ENCODE measurements at regions not wholly inside any gene's neighbourhood (a gene's known extent, or its start where the extent isn't known, plus 50 kb on each side); places are given as distances from the start of the nearest gene placed in this dataset.

DNA sequence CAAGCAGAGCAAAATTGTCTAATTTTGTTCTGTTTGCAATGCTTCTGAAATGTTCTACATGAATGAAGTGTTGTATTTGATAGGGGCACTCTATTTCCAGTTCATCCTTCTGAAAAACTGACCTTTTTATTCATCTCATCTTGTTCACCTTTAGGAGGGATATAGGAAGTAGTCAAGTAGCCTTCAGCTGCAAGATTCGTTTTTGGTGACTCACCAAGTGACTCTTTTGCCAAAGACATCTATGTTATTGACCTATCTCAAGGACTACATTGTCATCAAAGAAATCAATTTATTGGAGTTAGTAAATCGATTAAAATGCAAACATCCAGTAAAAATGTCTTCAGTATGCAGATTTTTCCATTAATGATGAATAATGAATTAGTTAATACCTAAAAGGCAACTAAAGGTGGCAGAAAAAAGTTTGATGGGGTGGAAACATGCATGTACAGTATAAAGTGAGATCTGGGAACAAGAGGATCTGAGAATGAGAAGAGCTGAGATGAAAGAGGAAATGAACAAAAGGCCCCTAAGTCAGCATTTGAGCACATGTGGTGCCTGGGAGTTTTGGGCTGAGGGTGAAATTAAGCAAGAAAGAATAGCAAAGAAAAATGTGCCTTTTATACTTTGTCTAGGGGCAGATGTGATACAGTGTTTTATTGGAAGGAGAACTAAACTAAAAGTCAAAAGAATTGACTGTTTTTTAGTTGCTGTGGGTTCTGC, 255.1 kb upstream of the LINC00305 start:
- TF ChIP-seq, protein P1, sequence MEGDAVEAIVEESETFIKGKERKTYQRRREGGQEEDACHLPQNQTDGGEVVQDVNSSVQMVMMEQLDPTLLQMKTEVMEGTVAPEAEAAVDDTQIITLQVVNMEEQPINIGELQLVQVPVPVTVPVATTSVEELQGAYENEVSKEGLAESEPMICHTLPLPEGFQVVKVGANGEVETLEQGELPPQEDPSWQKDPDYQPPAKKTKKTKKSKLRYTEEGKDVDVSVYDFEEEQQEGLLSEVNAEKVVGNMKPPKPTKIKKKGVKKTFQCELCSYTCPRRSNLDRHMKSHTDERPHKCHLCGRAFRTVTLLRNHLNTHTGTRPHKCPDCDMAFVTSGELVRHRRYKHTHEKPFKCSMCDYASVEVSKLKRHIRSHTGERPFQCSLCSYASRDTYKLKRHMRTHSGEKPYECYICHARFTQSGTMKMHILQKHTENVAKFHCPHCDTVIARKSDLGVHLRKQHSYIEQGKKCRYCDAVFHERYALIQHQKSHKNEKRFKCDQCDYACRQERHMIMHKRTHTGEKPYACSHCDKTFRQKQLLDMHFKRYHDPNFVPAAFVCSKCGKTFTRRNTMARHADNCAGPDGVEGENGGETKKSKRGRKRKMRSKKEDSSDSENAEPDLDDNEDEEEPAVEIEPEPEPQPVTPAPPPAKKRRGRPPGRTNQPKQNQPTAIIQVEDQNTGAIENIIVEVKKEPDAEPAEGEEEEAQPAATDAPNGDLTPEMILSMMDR (conservative IDR thresholded peaks at IDR 0.05; ENCODE audit: low read depth, low read length): no peak
- H3K4me2 ChIP-seq: peak overlapping the region; percentile 30
- peak overlapping the region; percentile 16; the same call in 1 of the 2 replicates for H2AFZ ChIP-seq (ENCODE audit: low read depth)

DNA sequence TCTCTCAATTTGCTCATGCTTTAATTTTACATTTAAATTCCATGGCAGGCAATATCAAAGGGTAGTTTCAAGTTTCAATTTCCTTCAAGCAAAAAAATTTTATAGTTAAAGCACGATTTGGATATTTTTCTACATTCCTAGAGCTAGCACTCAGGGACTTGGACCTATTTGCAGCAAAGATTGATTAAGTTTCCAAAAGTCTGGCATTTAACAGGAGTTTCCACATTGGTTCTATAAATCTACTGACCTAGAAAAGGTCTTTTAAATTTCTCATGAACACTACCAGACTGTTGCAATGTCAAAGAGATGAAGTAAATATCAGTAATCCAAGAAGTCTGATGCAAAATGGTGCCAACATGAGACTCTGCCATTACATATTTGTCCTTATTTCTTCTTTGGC, 253.7 kb upstream of the LINC00305 start:
- peaks cover 18% of the 10 kb centered on the region for H3K4me1 ChIP-seq (ENCODE audit: low read depth, poor library complexity, severe bottlenecking)
- TF ChIP-seq, protein P1 (conservative IDR thresholded peaks at IDR 0.05; ENCODE audit: low read depth, low read length): no peak
- no peaks in the 10 kb centered on the region for H3K79me2 ChIP-seq (ENCODE audit: insufficient read depth, low read depth)
- no peak overlapping the region for H3K9ac ChIP-seq
- no peaks in the 10 kb centered on the region for H3K27me3 ChIP-seq (ENCODE audit: insufficient read depth, low read depth)
- no peak overlapping the region for H3K27ac ChIP-seq
- H4K20me1 ChIP-seq (ENCODE audit: insufficient read depth): no peaks in the 10 kb centered on the region
- H3K4me2 ChIP-seq: no peak overlapping the region
- H3K4me3 ChIP-seq (IDR thresholded peaks at IDR 0.05; ENCODE audit: insufficient read depth, low read depth, low read length): no peak overlapping the region
- no peaks in the 10 kb centered on the region for H3K36me3 ChIP-seq (ENCODE audit: insufficient read depth)
- no peak overlapping the region for H2AFZ ChIP-seq (ENCODE audit: low read depth)

More for the DNA sequence above, 255.1 kb upstream of the LINC00305 start:
- Histone ChIP-seq H3K27me3 (ENCODE audit: insufficient read depth, low read depth) (no peaks in the 10 kb centered on the region), H3K9ac (no peak overlapping the region), H3K4me1 (ENCODE audit: low read depth, poor library complexity, severe bottlenecking) (peaks cover 18% of the 10 kb centered on the region), H3K79me2 (ENCODE audit: insufficient read depth, low read depth) (no peaks in the 10 kb centered on the region), H3K4me3 (IDR thresholded peaks at IDR 0.05; ENCODE audit: insufficient read depth, low read depth, low read length) (no peak overlapping the region), H3K27ac (peak overlapping the region; percentile 4; the same call in 1 of the 2 replicates), H4K20me1 (ENCODE audit: insufficient read depth) (no peaks in the 10 kb centered on the region), H3K36me3 (ENCODE audit: insufficient read depth) (no peaks in the 10 kb centered on the region)

DNA sequence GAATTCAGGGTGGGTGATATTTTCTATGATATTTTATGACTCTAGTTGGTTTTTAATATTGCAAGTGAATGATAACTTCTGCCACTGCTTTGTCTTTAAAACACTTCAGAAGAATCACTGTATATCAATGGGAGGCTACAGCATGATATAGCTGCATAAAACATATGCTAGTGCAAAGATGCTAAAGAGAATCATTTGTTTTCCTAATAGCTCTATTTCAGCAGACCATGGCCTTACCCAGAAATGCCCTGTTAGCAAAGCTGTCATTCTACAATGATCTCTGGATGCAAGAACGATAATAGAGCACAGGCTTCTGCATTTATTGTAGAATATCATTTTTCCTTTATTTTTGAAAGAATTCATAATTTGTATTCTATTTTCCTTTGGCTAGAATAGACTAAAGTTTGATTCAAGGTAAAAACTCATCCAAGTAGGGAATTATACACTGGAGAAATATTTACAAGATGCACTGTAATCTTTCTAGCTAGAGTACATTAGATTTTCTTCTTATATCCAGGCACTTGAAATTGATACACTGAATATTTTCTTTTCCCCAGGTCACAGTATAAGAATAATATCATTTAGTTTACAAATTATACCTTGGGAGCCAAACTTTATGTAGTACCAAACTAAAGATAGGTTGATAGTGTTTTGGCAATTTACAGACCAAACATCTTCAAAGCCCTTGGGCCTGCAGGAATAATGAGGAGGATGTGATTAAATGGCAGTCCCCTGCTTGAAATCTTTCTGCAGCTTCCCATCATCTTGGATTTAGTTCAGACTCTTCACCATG, 252.6 kb upstream of the LINC00305 start:
- Histone ChIP-seq H3K4me2 (no peak overlapping the region), H3K36me3 (ENCODE audit: insufficient read depth) (no peaks in the 10 kb centered on the region), H2AFZ (ENCODE audit: low read depth) (no peak overlapping the region), H3K4me3 (IDR thresholded peaks at IDR 0.05; ENCODE audit: insufficient read depth, low read depth, low read length) (no peak overlapping the region), H4K20me1 (ENCODE audit: insufficient read depth) (no peaks in the 10 kb centered on the region), H3K9ac (no peak overlapping the region), H3K27ac (no peak overlapping the region), H3K79me2 (ENCODE audit: insufficient read depth, low read depth) (no peaks in the 10 kb centered on the region), H3K27me3 (ENCODE audit: insufficient read depth, low read depth) (no peaks in the 10 kb centered on the region), H3K4me1 (ENCODE audit: low read depth, poor library complexity, severe bottlenecking) (peaks cover 18% of the 10 kb centered on the region)
- TF ChIP-seq, protein P1 (conservative IDR thresholded peaks at IDR 0.05; ENCODE audit: low read depth, low read length): no peak

DNA sequence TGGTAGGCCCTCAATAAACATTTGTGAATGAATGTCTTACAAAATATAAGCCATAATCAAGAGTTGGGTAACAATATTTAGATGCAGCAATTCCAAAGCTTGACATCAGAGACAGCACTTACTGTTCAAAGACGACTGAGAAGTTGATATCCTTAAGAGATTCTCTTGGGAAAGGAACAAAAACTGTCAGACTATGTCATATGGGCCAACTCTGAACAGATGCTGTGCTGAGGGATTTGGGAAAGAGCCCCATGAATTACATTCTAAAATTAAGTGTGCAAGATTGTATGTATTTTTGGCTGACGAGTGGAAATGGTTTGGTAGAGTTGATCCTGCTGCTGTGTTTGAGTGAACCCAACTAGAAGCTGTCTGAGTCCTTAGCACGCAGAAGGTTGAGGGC, 250.7 kb upstream of the LINC00305 start:
- Histone ChIP-seq H3K4me3 (IDR thresholded peaks at IDR 0.05; ENCODE audit: insufficient read depth, low read depth, low read length) (no peak overlapping the region), H3K27ac (no peak overlapping the region), H2AFZ (ENCODE audit: low read depth) (no peak overlapping the region), H3K36me3 (ENCODE audit: insufficient read depth) (no peaks in the 10 kb centered on the region), H3K4me1 (ENCODE audit: low read depth, poor library complexity, severe bottlenecking) (peaks cover 14% of the 10 kb centered on the region), H3K9ac (no peak overlapping the region), H3K79me2 (ENCODE audit: insufficient read depth, low read depth) (no peaks in the 10 kb centered on the region), H3K4me2 (no peak overlapping the region), H4K20me1 (ENCODE audit: insufficient read depth) (no peaks in the 10 kb centered on the region), H3K27me3 (ENCODE audit: insufficient read depth, low read depth) (no peaks in the 10 kb centered on the region)
- TF ChIP-seq, protein P1 (conservative IDR thresholded peaks at IDR 0.05; ENCODE audit: low read depth, low read length): no peak

All from KMS-11 (cell line).